ENCODE measurements at regions not wholly inside any gene's neighbourhood (a gene's known extent, or its start where the extent isn't known, plus 50 kb on each side); places are given as distances from the start of the nearest gene placed in this dataset.

DNA sequence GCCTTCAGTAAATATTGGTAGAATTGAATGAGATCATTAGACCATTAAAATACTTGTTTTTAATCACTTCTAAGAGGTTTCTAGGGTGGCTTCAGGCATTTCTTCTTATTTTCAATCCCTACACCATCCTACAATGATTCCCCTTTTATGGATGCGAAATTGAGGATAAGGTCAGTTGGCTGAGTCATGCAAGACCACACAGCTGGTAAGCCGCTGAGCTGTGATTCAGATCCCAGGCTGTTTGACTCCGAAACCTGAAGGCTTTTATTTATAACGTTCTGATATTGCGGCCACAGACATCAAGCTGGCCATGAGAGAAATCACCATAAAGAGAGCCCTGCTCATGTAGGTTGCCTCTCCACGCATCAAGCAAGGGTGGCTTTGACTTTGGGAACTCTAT lies 133.4 kb downstream of the VAPA start:
- peak; percentile 90 for DNase-seq (ENCODE audit: low read depth)
- no peak for TF ChIP-seq CTCF (conservative IDR thresholded peaks at IDR 0.05; ENCODE audit: control insufficient read depth, insufficient read depth, low read depth, low read length)
- H3K4me3 ChIP-seq (ENCODE audit: control insufficient read depth, low read depth, low read length), result no peak overlapping the region

DNA sequence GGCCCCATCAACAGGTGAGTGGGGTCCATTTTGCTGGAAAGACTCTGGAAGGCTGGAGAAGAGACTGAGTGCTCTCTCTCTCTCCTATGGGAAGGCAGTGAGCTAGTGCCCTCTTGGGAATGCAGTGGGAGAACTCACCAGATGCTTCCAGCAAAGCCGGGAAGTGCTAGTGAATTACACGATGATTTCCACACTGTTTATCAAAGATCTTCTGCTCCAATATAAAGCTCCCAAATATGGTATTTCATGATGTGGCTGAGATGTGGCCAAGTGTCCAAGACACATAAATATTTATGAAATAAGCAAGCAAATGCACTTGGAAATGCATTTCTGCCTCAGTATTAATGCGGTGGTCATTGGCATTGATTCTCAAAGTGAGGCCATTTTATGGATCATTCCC lies 135.9 kb downstream of the VAPA start:
- no peak overlapping the region for H3K4me3 ChIP-seq (ENCODE audit: control insufficient read depth, low read depth, low read length)
- DNase-seq (ENCODE audit: low read depth), result peak; percentile 44
- TF ChIP-seq CTCF (conservative IDR thresholded peaks at IDR 0.05; ENCODE audit: control insufficient read depth, insufficient read depth, low read depth, low read length), result no peak

GRCh38 chr18:10050956-10051355 lies 137.1 kb downstream of the VAPA start:
- TF ChIP-seq CTCF (conservative IDR thresholded peaks at IDR 0.05; ENCODE audit: control insufficient read depth, insufficient read depth, low read depth, low read length), result no peak
- no peak overlapping the region for H3K4me3 ChIP-seq (ENCODE audit: control insufficient read depth, low read depth, low read length)

DNA sequence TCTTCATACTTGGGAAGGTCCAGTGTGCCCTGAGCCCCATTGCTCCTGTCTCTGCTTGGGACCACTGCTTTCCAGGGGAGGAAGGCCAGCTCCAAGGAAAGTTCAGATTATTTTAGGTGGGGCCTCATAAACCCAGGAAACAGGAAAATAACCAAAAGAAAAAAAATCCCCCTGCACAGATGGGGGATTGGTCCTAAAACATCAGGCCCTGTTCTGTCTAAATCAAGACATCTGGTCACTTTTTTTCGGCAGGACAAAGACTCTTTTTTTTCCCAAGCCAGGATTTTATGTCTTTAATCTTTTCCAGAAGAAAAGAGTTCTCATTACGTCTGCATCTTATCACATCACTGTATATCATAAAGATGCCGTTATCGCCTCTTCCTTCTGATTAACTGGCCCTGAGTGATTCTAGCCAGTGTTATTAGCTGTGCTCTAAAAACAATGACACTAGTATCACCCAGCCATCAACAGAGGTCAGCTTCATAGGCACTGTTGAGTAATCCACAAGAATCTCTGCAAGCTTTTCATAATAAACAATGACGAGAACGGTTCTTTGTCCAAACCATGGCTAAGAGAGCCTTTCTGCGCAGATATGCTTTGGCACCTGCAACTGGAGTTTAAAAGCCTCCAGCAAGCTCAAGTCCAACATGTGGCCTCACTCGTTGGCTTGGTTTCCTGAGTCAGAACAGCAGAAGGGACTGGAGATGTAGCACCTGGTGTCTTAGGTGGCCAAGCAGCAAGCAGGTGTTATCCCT lies 138.2 kb downstream of the VAPA start:
- TF ChIP-seq CTCF (conservative IDR thresholded peaks at IDR 0.05; ENCODE audit: control insufficient read depth, insufficient read depth, low read depth, low read length), result no peak
- H3K4me3 ChIP-seq (ENCODE audit: control insufficient read depth, low read depth, low read length), result no peak overlapping the region
- peak; percentile 90 for DNase-seq (ENCODE audit: low read depth)

More at GRCh38 chr18:10050956-10051355, 137.1 kb downstream of the VAPA start:
- DNase-seq (ENCODE audit: low read depth), result peak; percentile 61

- TF ChIP-seq CTCF (conservative IDR thresholded peaks at IDR 0.05; ENCODE audit: control insufficient read depth, insufficient read depth, low read depth, low read length), result no peak
- no peak for DNase-seq (ENCODE audit: low read depth)
- H3K4me3 ChIP-seq (ENCODE audit: control insufficient read depth, low read depth, low read length), result no peak overlapping the region
These were observed 139.1 kb downstream of the VAPA start for GRCh38 chr18:10052871-10053270.

GRCh38 chr18:10053861-10054260 lies 140.0 kb downstream of the VAPA start:
- no peak for DNase-seq (ENCODE audit: low read depth)
- no peak overlapping the region for H3K4me3 ChIP-seq (ENCODE audit: control insufficient read depth, low read depth, low read length)
- no peak for TF ChIP-seq CTCF (conservative IDR thresholded peaks at IDR 0.05; ENCODE audit: control insufficient read depth, insufficient read depth, low read depth, low read length)
